ENCODE measurements at regions not wholly inside any gene's neighbourhood (a gene's known extent, or its start where the extent isn't known, plus 50 kb on each side); places are given as distances from the start of the nearest gene placed in this dataset.

- DNase-seq (ENCODE audit: low spot score in 2 of 2) = no peak
- TF ChIP-seq POLR2AphosphoS5 (IDR thresholded peaks at IDR 0.05) (no peak), POLR2A (IDR thresholded peaks at IDR 0.05) (no peak), CTCF (IDR thresholded peaks at IDR 0.05) (no peak)
- peaks cover 0 to 10% of the 10 kb centered on the region in 2 donors for H3K9me3 ChIP-seq
- no peak overlapping the region for H3K4me3 ChIP-seq
- H3K27me3 ChIP-seq = no peaks in the 10 kb centered on the region
- no peaks in the 10 kb centered on the region for H3K36me3 ChIP-seq
- intact Hi-C loops (cut with DNase I; ENCODE audit: low total_unique reads) = no loop called here
- H3K4me1 ChIP-seq = no peaks in the 10 kb centered on the region
- no peak overlapping the region for H3K27ac ChIP-seq
These were observed 261.9 kb upstream of the ARID1B start for GRCh38 chr6:156515242-156515641.

GRCh38 chr6:156513504-156513903 lies 263.7 kb upstream of the ARID1B start:
- no peak for DNase-seq (ENCODE audit: low spot score in 2 of 2)
- TF ChIP-seq POLR2A (IDR thresholded peaks at IDR 0.05) (no peak), CTCF (IDR thresholded peaks at IDR 0.05) (no peak), POLR2AphosphoS5 (IDR thresholded peaks at IDR 0.05) (no peak)
- Histone ChIP-seq H3K27ac (no peak overlapping the region), H3K27me3 (no peaks in the 10 kb centered on the region), H3K9me3 (peaks cover 0 to 2% of the 10 kb centered on the region in 2 donors), H3K36me3 (no peaks in the 10 kb centered on the region), H3K4me1 (no peaks in the 10 kb centered on the region), H3K4me3 (no peak overlapping the region)
- intact Hi-C loops (cut with DNase I; ENCODE audit: low total_unique reads) = no loop called here

- Histone ChIP-seq H3K27me3 (no peaks in the 10 kb centered on the region), H3K9me3 (no peaks in the 10 kb centered on the region), H3K36me3 (no peaks in the 10 kb centered on the region), H3K4me1 (no peaks in the 10 kb centered on the region), H3K4me3 (no peak overlapping the region), H3K27ac (no peak overlapping the region)
- TF ChIP-seq POLR2AphosphoS5 (IDR thresholded peaks at IDR 0.05) = no peak
- no peak for TF ChIP-seq CTCF (IDR thresholded peaks at IDR 0.05)
- TF ChIP-seq POLR2A (IDR thresholded peaks at IDR 0.05) = no peak
- DNase-seq (ENCODE audit: low spot score in 2 of 2) = no peak
- intact Hi-C loops (cut with DNase I; ENCODE audit: low total_unique reads) = no loop called here
These were observed 265.6 kb upstream of the ARID1B start for GRCh38 chr6:156511570-156511969.

GRCh38 chr6:156511051-156511450 lies 266.1 kb upstream of the ARID1B start:
- H3K4me3 ChIP-seq = no peak overlapping the region
- TF ChIP-seq POLR2A (IDR thresholded peaks at IDR 0.05) = no peak
- no peak for TF ChIP-seq CTCF (IDR thresholded peaks at IDR 0.05)
- TF ChIP-seq POLR2AphosphoS5 (IDR thresholded peaks at IDR 0.05) = no peak
- no peak for DNase-seq (ENCODE audit: low spot score in 2 of 2)
- intact Hi-C loops (cut with DNase I; ENCODE audit: low total_unique reads) = no loop called here
- H3K9me3 ChIP-seq = no peaks in the 10 kb centered on the region
- H3K27me3 ChIP-seq = no peaks in the 10 kb centered on the region
- H3K27ac ChIP-seq = no peak overlapping the region
- H3K36me3 ChIP-seq = no peaks in the 10 kb centered on the region
- no peaks in the 10 kb centered on the region for H3K4me1 ChIP-seq

GRCh38 chr6:156510242-156510641 lies 266.9 kb upstream of the ARID1B start:
- H3K27ac ChIP-seq = no peak overlapping the region
- no peaks in the 10 kb centered on the region for H3K36me3 ChIP-seq
- TF ChIP-seq CTCF (IDR thresholded peaks at IDR 0.05) (no peak), POLR2A (IDR thresholded peaks at IDR 0.05) (no peak), POLR2AphosphoS5 (IDR thresholded peaks at IDR 0.05) (no peak)
- H3K4me1 ChIP-seq = no peaks in the 10 kb centered on the region
- DNase-seq (ENCODE audit: low spot score in 2 of 2) = no peak
- H3K4me3 ChIP-seq = no peak overlapping the region
- no peaks in the 10 kb centered on the region for H3K27me3 ChIP-seq
- intact Hi-C loops (cut with DNase I; ENCODE audit: low total_unique reads) = no loop called here
- H3K9me3 ChIP-seq = no peaks in the 10 kb centered on the region

Data from breast epithelium (tissue), 4 donors.